ENCODE measurements at regions not wholly inside any gene's neighbourhood (a gene's known extent, or its start where the extent isn't known, plus 50 kb on each side); places are given as distances from the start of the nearest gene placed in this dataset.

DNA sequence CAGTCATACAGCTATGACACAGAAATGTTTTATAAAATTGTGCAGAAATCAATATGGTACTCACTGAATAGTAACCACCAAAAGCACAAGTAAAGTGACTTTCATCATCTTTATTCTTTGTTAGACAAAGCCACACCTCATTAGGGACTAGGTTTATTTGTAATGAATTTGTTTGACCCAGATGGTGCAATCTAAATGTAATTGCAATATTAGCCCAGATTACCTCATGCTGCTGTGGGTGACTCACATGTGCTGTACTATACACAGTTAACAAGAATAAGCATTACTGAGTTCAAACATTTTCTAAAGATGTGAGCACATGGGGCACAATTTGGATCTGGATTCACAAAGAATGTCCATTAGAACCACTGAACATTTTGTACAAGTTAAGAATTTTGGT lies 759.3 kb upstream of the TYRP1 start:
- TF ChIP-seq CTCF (IDR thresholded peaks at IDR 0.05) (no peak), REST (IDR thresholded peaks at IDR 0.05; ENCODE audit: insufficient read depth in 1 of 2, low read depth in 2 of 2, low read length in 1 of 2) (no peak), TCF7L2 (IDR thresholded peaks at IDR 0.05; ENCODE audit: low read depth, low read length) (no peak), POLR2AphosphoS5 (IDR thresholded peaks at IDR 0.05; ENCODE audit: low read depth, low read length) (no peak)

All from Panc1 (cell line).